ENCODE measurements at regions not wholly inside any gene's neighbourhood (a gene's known extent, or its start where the extent isn't known, plus 50 kb on each side); places are given as distances from the start of the nearest gene placed in this dataset.
"Not testable (repeated sequence)": the region's sequence is repeated elsewhere in the genome, so short reads cannot be mapped to it uniquely, and the experiment has no call there.

- TF ChIP-seq EZH2 (IDR thresholded peaks at IDR 0.05; ENCODE audit: low read length, unreplicated experiment) (no peak), EZH2phosphoT487 (IDR thresholded peaks at IDR 0.05; ENCODE audit: borderline replicate concordance, low read length) (no peak), CTCF (conservative IDR thresholded peaks at IDR 0.05; ENCODE audit: low read depth, low read length) (no peak)
- ATAC-seq = no peak
- H3K4me2 ChIP-seq (ENCODE audit: low read length) = no peak overlapping the region
- no peak overlapping the region for H3K9ac ChIP-seq (ENCODE audit: low read length)
- H3K27ac ChIP-seq (ENCODE audit: low read length) = no peak overlapping the region
- peaks cover 12% of the 10 kb centered on the region; the same call in 1 of the 2 replicates for H3K4me1 ChIP-seq (ENCODE audit: insufficient read depth, low read length)
- no TSS peak for BruUV-seq (replicated peaks)
- no peaks in the 10 kb centered on the region for H4K20me1 ChIP-seq (ENCODE audit: low read length)
- no peak overlapping the region for H3K4me3 ChIP-seq (ENCODE audit: low read length)
- no peaks in the 10 kb centered on the region for H3K79me2 ChIP-seq (ENCODE audit: low read length)
- no peaks in the 10 kb centered on the region for H3K27me3 ChIP-seq (ENCODE audit: low read length)
- no peak overlapping the region for H2AFZ ChIP-seq (ENCODE audit: low read length)
- no peaks in the 10 kb centered on the region for H3K36me3 ChIP-seq (ENCODE audit: low read depth, low read length)
- no peaks in the 10 kb centered on the region for H3K9me2 ChIP-seq (replicated peaks; ENCODE audit: low read length)
- H3F3A ChIP-seq (ENCODE audit: low read length, unreplicated experiment) = no peaks in the 10 kb centered on the region
- POLR2A ChIA-PET (ENCODE audit: unreplicated experiment) = no interaction called here
- intact Hi-C loops (cut with micrococcal nuclease) = no loop called here
- no peaks in the 10 kb centered on the region for H3K9me3 ChIP-seq (ENCODE audit: low read length)
- DNase-seq = no peak
- CTCF ChIA-PET = no interaction called here
Measured at GRCh38 chr12:18827913-18828312, 90.0 kb downstream of the CAPZA3 start.

DNA sequence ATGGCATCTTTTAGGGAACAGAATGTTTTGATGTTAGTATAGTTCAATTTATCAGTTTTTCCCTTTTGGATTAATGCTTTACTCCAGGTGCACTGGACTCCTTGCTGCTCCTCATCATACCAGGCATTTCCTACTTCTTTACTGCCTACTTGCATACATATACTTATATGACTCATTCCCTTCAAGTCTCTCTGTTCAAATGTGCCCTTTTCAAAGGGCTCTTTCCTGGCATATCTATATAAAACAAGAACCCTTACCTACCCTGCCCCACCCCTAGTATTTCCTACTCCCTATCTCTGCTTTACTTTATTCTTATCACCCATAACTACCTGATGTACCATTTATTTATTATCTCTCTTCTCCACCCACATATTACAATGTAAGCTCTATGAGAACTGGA, 90.6 kb downstream of the CAPZA3 start:
- no peak for ATAC-seq
- intact Hi-C loops (cut with micrococcal nuclease) = no loop called here
- ChIA-PET CTCF (no interaction called here), POLR2A (ENCODE audit: unreplicated experiment) (no interaction called here)
- Histone ChIP-seq H2AFZ (ENCODE audit: low read length) (no peak overlapping the region), H3K27me3 (ENCODE audit: low read length) (no peaks in the 10 kb centered on the region), H4K20me1 (ENCODE audit: low read length) (no peaks in the 10 kb centered on the region), H3K79me2 (ENCODE audit: low read length) (no peaks in the 10 kb centered on the region), H3K9me2 (replicated peaks; ENCODE audit: low read length) (no peaks in the 10 kb centered on the region), H3K9me3 (ENCODE audit: low read length) (no peaks in the 10 kb centered on the region), H3K4me3 (ENCODE audit: low read length) (no peak overlapping the region), H3K36me3 (ENCODE audit: low read depth, low read length) (no peaks in the 10 kb centered on the region), H3K27ac (ENCODE audit: low read length) (no peak overlapping the region), H3F3A (ENCODE audit: low read length, unreplicated experiment) (no peaks in the 10 kb centered on the region), H3K4me2 (ENCODE audit: low read length) (no peak overlapping the region), H3K4me1 (ENCODE audit: insufficient read depth, low read length) (peaks cover 12% of the 10 kb centered on the region; the same call in 1 of the 2 replicates), H3K9ac (ENCODE audit: low read length) (no peak overlapping the region)
- no TSS peak for BruUV-seq (replicated peaks)
- DNase-seq = no peak
- no peak for TF ChIP-seq EZH2 (IDR thresholded peaks at IDR 0.05; ENCODE audit: low read length, unreplicated experiment)
- no peak for TF ChIP-seq CTCF (conservative IDR thresholded peaks at IDR 0.05; ENCODE audit: low read depth, low read length)

GRCh38 chr12:18828987-18829386, 91.1 kb downstream of the CAPZA3 start:
- H3K9me2 ChIP-seq (replicated peaks; ENCODE audit: low read length) = no peaks in the 10 kb centered on the region
- no peak overlapping the region for H3K4me3 ChIP-seq (ENCODE audit: low read length)
- H3K4me1 ChIP-seq (ENCODE audit: insufficient read depth, low read length) = peaks cover 12% of the 10 kb centered on the region; the same call in 1 of the 2 replicates
- no peaks in the 10 kb centered on the region for H3K79me2 ChIP-seq (ENCODE audit: low read length)
- BruUV-seq (replicated peaks) = no TSS peak
- no peak overlapping the region for H3K9ac ChIP-seq (ENCODE audit: low read length)
- no peaks in the 10 kb centered on the region for H4K20me1 ChIP-seq (ENCODE audit: low read length)
- H3K4me2 ChIP-seq (ENCODE audit: low read length) = no peak overlapping the region
- no peaks in the 10 kb centered on the region for H3K9me3 ChIP-seq (ENCODE audit: low read length)
- ChIA-PET POLR2A (ENCODE audit: unreplicated experiment) (no interaction called here), CTCF (no interaction called here)
- no peaks in the 10 kb centered on the region for H3K27me3 ChIP-seq (ENCODE audit: low read length)
- H2AFZ ChIP-seq (ENCODE audit: low read length) = no peak overlapping the region
- TF ChIP-seq EZH2 (IDR thresholded peaks at IDR 0.05; ENCODE audit: low read length, unreplicated experiment) (no peak), CTCF (conservative IDR thresholded peaks at IDR 0.05; ENCODE audit: low read depth, low read length) (no peak), EZH2phosphoT487 (IDR thresholded peaks at IDR 0.05; ENCODE audit: borderline replicate concordance, low read length) (no peak)
- H3K36me3 ChIP-seq (ENCODE audit: low read depth, low read length) = no peaks in the 10 kb centered on the region
- intact Hi-C loops (cut with micrococcal nuclease) = no loop called here
- H3K27ac ChIP-seq (ENCODE audit: low read length) = no peak overlapping the region
- no peak for DNase-seq
- no peaks in the 10 kb centered on the region for H3F3A ChIP-seq (ENCODE audit: low read length, unreplicated experiment)
- ATAC-seq = no peak

DNA sequence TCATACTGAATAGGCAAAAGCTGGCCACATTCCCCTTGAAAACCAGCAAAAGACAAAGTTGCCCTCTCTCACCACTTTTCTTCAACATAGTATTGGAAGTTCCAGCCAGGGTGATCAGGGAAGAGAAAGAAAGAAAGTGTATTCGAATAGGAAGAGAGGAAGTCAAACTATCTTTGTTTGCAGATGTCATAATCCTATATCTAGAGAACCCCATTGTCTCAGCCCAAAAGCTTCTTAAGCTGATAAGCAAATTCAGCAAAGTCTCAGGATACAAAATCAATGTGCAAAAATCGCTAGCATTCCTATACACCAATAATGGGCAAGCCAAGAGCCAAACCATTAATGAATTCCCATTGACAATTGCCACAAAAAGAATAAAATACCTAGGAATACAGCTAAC, 95.0 kb downstream of the CAPZA3 start:
- H3K27ac ChIP-seq (ENCODE audit: low read length); H3K4me3 ChIP-seq (ENCODE audit: low read length); H3K4me2 ChIP-seq (ENCODE audit: low read length); intact Hi-C loops (cut with micrococcal nuclease); H3K9me2 ChIP-seq (replicated peaks; ENCODE audit: low read length); H3F3A ChIP-seq (ENCODE audit: low read length, unreplicated experiment); H3K27me3 ChIP-seq (ENCODE audit: low read length); H3K9ac ChIP-seq (ENCODE audit: low read length); DNase-seq; H4K20me1 ChIP-seq (ENCODE audit: low read length); CTCF ChIA-PET; H3K79me2 ChIP-seq (ENCODE audit: low read length); ATAC-seq; H2AFZ ChIP-seq (ENCODE audit: low read length); BruUV-seq (replicated peaks); POLR2A ChIA-PET (ENCODE audit: unreplicated experiment); H3K4me1 ChIP-seq (ENCODE audit: insufficient read depth, low read length); H3K9me3 ChIP-seq (ENCODE audit: low read length); H3K36me3 ChIP-seq (ENCODE audit: low read depth, low read length): not testable (repeated sequence)

All from PC-3 (cell line).